K562 (cell line): ENCODE measurements at regions not wholly inside any gene's neighbourhood (a gene's known extent, or its start where the extent isn't known, plus 50 kb on each side); places are given as distances from the start of the nearest gene placed in this dataset.

ENCODE experiments used
- EP300 ChIP-seq: IDR thresholded peaks from 2 replicates; pipeline ENCODE4 v1.6.1; 2012; ENCODE audit warnings: low read length, improper control_type of control experiment
- EZH2 ChIP-seq: IDR thresholded peaks from 2 replicates; pipeline ENCODE4 v1.6.1; 2012; ENCODE audit warnings: low read depth, mild to moderate bottlenecking, inconsistent platforms, low read length, borderline replicate concordance
- JUND ChIP-seq, 2 experiments: IDR thresholded peaks; 2 replicates in 1 of 2; 3 replicates in 1 of 2; pipeline ENCODE4 v1.6.1; 2011; ENCODE audit warnings: borderline replicate concordance in 2 of 2, low read depth in 2 of 2, low read length in 2 of 2, improper control_type of control experiment in 1 of 2, missing biosample characterization in 1 of 2, missing genetic modification characterization in 1 of 2, missing genetic modification reagents in 1 of 2
- KAT7 ChIP-seq: sonication (generic); formaldehyde crosslinking; IDR thresholded peaks from 2 replicates; pipeline ENCODE4 v1.8.0; 2022; ENCODE audit warnings: missing genetic modification reagents, mild to moderate bottlenecking, borderline replicate concordance
- TCF3 ChIP-seq: sonication (generic); formaldehyde crosslinking; IDR thresholded peaks from 2 replicates; pipeline ENCODE4 v1.4.0; 2020; ENCODE audit warnings: mild to moderate bottlenecking, missing genetic modification reagents
- TCF7L2 ChIP-seq: fragments of 150-350 bp; IDR thresholded peaks from 2 replicates; pipeline ENCODE4 v1.6.1; 2016; ENCODE audit warnings: low read depth, mild to moderate bottlenecking, low read length, moderate library complexity
- TEAD1 ChIP-seq, 2 experiments: fragments of 450-650 bp in 1 of 2; sonication (generic) in 1 of 2; formaldehyde crosslinking; IDR thresholded peaks; 2 replicates each; pipeline versions ENCODE4 v1.4.0 to v1.8.0; 2020 to 2022; ENCODE audit warnings: mild to moderate bottlenecking in 2 of 2, missing genetic modification reagents in 1 of 2
- ZFX ChIP-seq: sonication (generic); formaldehyde crosslinking; IDR thresholded peaks from 2 replicates; pipeline ENCODE4 v1.8.0; 2022; ENCODE audit warnings: mild to moderate bottlenecking, missing genetic modification reagents, moderate library complexity
- ZNF121 ChIP-seq: sonication (generic); formaldehyde crosslinking; conservative IDR thresholded peaks from 2 replicates; pipeline ENCODE4 v1.8.0; 2022; ENCODE audit warnings: missing genetic modification reagents
- ZNF174 ChIP-seq: fragments of 250-450 bp; sonication (Bioruptor Pico); IDR thresholded peaks from 2 replicates; pipeline ENCODE4 v1.4.0; 2020; ENCODE audit warnings: mild to moderate bottlenecking
- ZSCAN29 ChIP-seq: fragments of 450-650 bp; IDR thresholded peaks from 2 replicates; pipeline ENCODE4 v1.6.1; 2017
- TF ChIP-seq, protein P1 (sequence below): fragments of 250-450 bp; sonication (Bioruptor Pico); IDR thresholded peaks from 2 replicates; pipeline ENCODE4 v1.5.0; 2020; ENCODE audit warnings: mild to moderate bottlenecking
- TF ChIP-seq, protein P2 (sequence below): sonication (generic); formaldehyde crosslinking; IDR thresholded peaks from 2 replicates; pipeline ENCODE4 v1.5.0; 2020; ENCODE audit warnings: missing genetic modification reagents

DNA sequence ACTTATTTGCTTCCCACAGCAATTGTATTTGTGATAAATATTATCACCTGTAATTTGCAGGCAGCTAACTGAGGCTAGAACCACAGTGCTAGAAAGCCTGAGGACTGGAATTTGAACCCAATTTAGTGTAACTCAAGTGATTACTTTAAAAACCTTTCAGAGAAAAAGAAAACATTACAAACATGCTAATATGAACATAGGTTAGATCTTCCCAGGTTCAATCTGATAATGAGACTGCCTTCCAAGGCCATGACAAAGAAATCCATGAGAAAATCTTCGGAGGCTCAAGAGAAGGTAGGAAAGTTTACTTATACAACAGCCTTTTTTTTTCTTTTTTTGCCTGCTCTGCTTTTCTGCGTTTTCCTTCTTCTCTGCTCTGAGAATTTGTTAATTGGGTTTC is 620.6 kb upstream of the CCNG1 start:
- no peak for TF ChIP-seq ZNF121 (CRISPR knock-in tag)
- TF ChIP-seq TEAD1 (CRISPR knock-in tag; IDR thresholded peaks at IDR 0.05) = no peak
- TF ChIP-seq, protein P1, sequence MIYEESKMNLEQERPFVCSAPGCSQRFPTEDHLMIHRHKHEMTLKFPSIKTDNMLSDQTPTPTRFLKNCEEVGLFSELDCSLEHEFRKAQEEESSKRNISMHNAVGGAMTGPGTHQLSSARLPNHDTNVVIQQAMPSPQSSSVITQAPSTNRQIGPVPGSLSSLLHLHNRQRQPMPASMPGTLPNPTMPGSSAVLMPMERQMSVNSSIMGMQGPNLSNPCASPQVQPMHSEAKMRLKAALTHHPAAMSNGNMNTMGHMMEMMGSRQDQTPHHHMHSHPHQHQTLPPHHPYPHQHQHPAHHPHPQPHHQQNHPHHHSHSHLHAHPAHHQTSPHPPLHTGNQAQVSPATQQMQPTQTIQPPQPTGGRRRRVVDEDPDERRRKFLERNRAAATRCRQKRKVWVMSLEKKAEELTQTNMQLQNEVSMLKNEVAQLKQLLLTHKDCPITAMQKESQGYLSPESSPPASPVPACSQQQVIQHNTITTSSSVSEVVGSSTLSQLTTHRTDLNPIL (CRISPR knock-in tag) = no peak
- TF ChIP-seq EZH2 = no peak
- no peak for TF ChIP-seq TCF3 (CRISPR knock-in tag)
- TF ChIP-seq EP300 = no peak
- no peak for TF ChIP-seq KAT7 (CRISPR knock-in tag)
- TF ChIP-seq ZNF174 (CRISPR knock-in tag) = no peak
- TF ChIP-seq JUND (IDR thresholded peaks at IDR 0.05; ENCODE audit: borderline replicate concordance, low read depth, low read length) = no peak
- TF ChIP-seq JUND (tag; IDR thresholded peaks at IDR 0.05; ENCODE audit: borderline replicate concordance, low read depth, low read length) = no peak
- no peak for TF ChIP-seq TCF7L2
- TF ChIP-seq, protein P2, sequence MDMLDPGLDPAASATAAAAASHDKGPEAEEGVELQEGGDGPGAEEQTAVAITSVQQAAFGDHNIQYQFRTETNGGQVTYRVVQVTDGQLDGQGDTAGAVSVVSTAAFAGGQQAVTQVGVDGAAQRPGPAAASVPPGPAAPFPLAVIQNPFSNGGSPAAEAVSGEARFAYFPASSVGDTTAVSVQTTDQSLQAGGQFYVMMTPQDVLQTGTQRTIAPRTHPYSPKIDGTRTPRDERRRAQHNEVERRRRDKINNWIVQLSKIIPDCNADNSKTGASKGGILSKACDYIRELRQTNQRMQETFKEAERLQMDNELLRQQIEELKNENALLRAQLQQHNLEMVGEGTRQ = no peak
- no peak for TF ChIP-seq ZFX (CRISPR knock-in tag)
- no peak for TF ChIP-seq ZSCAN29
